NT2/D1 (cell line): ENCODE measurements at regions not wholly inside any gene's neighbourhood (a gene's known extent, or its start where the extent isn't known, plus 50 kb on each side); places are given as distances from the start of the nearest gene placed in this dataset.
"Not testable (repeated sequence)": the region's sequence is repeated elsewhere in the genome, so short reads cannot be mapped to it uniquely, and the experiment has no call there.

Source experiments
- DNase-seq: peaks from one replicate; pipeline ENCODE4 v3.0.0-alpha.2; 2011; ENCODE audit warnings: low read depth, low spot score
- H3K27me3 ChIP-seq: 2 replicates; pipeline ENCODE4 v1.6.0; 2011; ENCODE audit warnings: mild to moderate bottlenecking; ENCODE audit not compliant: insufficient read length, insufficient read depth
- H3K36me3 ChIP-seq: 2 replicates; pipeline ENCODE4 v1.6.1; 2011; ENCODE audit warnings: mild to moderate bottlenecking, low read length, mixed read lengths; ENCODE audit not compliant: insufficient read depth, insufficient read length
- H3K4me1 ChIP-seq: 2 replicates; pipeline ENCODE4 v1.5.1; 2011; ENCODE audit not compliant: insufficient read depth, insufficient read length
- H3K4me3 ChIP-seq: 2 replicates; pipeline ENCODE4 v1.5.1; 2011; ENCODE audit warnings: low read depth; ENCODE audit not compliant: insufficient read length
- H3K9ac ChIP-seq: 2 replicates; pipeline ENCODE4 v1.6.0; 2011; ENCODE audit warnings: low read depth; ENCODE audit not compliant: insufficient read length
- H3K9me3 ChIP-seq: 2 replicates; pipeline ENCODE4 v1.5.1; 2011; ENCODE audit warnings: mild to moderate bottlenecking, low read length; ENCODE audit not compliant: insufficient read depth
- SUZ12 ChIP-seq: IDR thresholded peaks from 2 replicates; pipeline ENCODE4 v1.6.1; 2011; ENCODE audit not compliant: insufficient read length, insufficient read depth; ENCODE audit errors: extremely low read depth
- YY1 ChIP-seq: IDR thresholded peaks from 2 replicates; pipeline ENCODE4 v1.6.1; 2011; ENCODE audit not compliant: insufficient read length, insufficient read depth
- ZNF274 ChIP-seq: IDR thresholded peaks from 2 replicates; pipeline ENCODE4 v1.6.1; 2011; ENCODE audit warnings: mild to moderate bottlenecking, low read depth, low read length

DNA sequence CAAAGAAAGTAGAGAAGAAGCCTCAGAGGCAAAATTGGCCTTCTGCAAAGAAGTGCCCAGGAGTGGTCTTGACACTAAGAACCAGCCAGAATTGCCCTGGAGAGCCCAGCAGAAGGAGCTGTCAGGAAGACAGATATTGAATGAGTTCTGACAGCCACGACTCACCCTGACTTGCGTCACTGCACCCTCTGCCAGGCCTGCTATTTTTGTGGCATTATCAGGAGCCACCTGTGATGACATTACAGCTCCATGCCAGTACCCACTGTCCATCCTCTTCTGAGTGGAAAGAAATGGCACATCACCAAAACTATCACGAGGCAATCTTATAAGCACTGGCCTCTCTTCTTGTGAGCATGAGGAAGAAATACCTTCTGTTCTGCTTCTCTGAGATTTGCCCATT lies 67.7 kb downstream of the SMIM20 start:
- no peak for DNase-seq

GRCh38 chr4:25982962-25983361 lies 68.9 kb downstream of the SMIM20 start:
- Histone ChIP-seq H3K9me3 (no peaks in the 10 kb centered on the region), H3K4me1 (peaks cover 12% of the 10 kb centered on the region), H3K36me3 (no peaks in the 10 kb centered on the region), H3K9ac (no peak overlapping the region), H3K27me3 (no peaks in the 10 kb centered on the region), H3K4me3 (no peak overlapping the region)
- DNase-seq = no peak
- no peak for TF ChIP-seq ZNF274
- TF ChIP-seq SUZ12 = no peak
- no peak for TF ChIP-seq YY1

More for the DNA sequence above, 67.7 kb downstream of the SMIM20 start:
- Histone ChIP-seq H3K9me3 (no peaks in the 10 kb centered on the region), H3K27me3 (no peaks in the 10 kb centered on the region), H3K36me3 (no peaks in the 10 kb centered on the region), H3K4me1 (peaks cover 7% of the 10 kb centered on the region), H3K4me3 (no peak overlapping the region), H3K9ac (no peak overlapping the region)
- TF ChIP-seq SUZ12 = no peak
- no peak for TF ChIP-seq YY1
- no peak for TF ChIP-seq ZNF274

- TF ChIP-seq ZNF274 (no peak), YY1 (no peak), SUZ12 (no peak)
- DNase-seq = no peak
- no peaks in the 10 kb centered on the region for H3K36me3 ChIP-seq
- no peaks in the 10 kb centered on the region for H3K27me3 ChIP-seq
- no peak overlapping the region for H3K4me3 ChIP-seq
- no peaks in the 10 kb centered on the region for H3K9me3 ChIP-seq
- no peak overlapping the region for H3K9ac ChIP-seq
- H3K4me1 ChIP-seq = peaks cover 11% of the 10 kb centered on the region
Observed at GRCh38 chr4:25984266-25984665, 70.2 kb downstream of the SMIM20 start.

GRCh38 chr4:25984796-25985195 lies 70.8 kb downstream of the SMIM20 start:
- TF ChIP-seq ZNF274 = no peak
- Histone ChIP-seq H3K4me1 (peaks cover 11% of the 10 kb centered on the region), H3K9me3 (no peaks in the 10 kb centered on the region), H3K9ac (no peak overlapping the region), H3K4me3 (no peak overlapping the region), H3K36me3 (no peaks in the 10 kb centered on the region), H3K27me3 (no peaks in the 10 kb centered on the region)
- no peak for DNase-seq

- Histone ChIP-seq H3K36me3 (no peaks in the 10 kb centered on the region), H3K9ac (no peak overlapping the region), H3K4me1 (peaks cover 13% of the 10 kb centered on the region), H3K9me3 (no peaks in the 10 kb centered on the region), H3K4me3 (no peak overlapping the region), H3K27me3 (no peaks in the 10 kb centered on the region)
- no peak for TF ChIP-seq ZNF274
- TF ChIP-seq YY1 = no peak
- no peak for TF ChIP-seq SUZ12
- no peak for DNase-seq
Observed at GRCh38 chr4:25986807-25987206, 72.8 kb downstream of the SMIM20 start.

DNA sequence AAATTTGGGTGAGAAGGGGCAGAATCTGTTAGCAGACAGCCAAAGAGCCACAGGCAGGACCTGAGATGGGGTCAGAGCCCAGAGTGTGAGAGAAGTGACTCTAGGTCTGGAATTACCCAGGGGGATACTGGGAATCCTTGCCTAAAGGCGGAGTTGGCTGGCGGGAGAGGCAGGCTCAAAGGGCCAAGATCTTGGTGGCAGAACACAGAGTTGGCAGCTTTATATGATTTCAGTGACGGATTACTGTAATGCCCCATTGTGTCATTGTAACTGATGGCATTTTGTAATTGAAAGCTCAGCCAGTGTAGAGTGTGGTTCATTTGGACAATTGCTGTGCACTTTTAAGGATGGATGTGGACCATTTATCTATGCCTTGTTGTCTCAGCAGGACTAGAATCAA lies 77.3 kb downstream of the SMIM20 start:
- Histone ChIP-seq H3K27me3 (no peaks in the 10 kb centered on the region), H3K9me3 (no peaks in the 10 kb centered on the region), H3K9ac (no peak overlapping the region), H3K4me3 (no peak overlapping the region), H3K4me1 (peaks cover 13% of the 10 kb centered on the region), H3K36me3 (no peaks in the 10 kb centered on the region)
- no peak for TF ChIP-seq ZNF274
- TF ChIP-seq SUZ12 = no peak
- no peak for TF ChIP-seq YY1
- DNase-seq = no peak

DNA sequence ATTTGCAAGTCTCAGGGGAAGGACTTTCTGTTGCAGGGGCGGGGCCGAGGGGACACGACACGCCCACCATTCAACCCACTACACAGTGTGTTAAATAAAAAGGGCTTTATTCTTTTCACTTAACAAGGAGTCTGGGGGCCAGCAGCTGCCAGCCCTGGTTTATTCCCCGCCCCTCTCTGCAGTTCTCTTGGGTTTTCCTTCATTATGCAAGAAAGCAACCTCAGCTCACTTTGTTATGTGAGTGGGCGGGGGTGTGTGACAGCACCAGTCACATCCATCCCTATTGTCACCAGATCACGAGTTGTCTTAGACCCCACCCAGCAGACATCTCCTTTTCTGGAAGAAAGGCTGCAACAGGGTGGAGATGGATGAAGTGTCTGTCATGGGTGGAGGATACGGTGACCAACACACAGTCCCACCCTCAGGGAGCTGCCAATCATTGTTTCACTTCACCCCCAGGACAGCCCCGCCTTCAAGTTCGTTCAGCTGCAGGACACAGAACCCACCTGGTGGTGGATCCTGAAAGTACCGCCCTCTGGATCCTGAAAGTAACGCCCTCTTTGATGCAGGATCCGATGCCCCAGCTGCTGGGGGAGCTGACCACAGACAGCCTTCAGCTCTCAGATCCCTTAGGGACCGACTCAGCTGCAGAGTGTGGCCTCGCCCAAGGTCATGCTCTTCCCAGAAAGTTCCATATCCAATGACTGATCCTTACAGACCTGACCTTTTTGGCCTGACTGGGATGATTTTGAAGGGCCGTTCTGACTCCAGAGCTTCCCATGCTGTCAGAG lies 79.6 kb downstream of the SMIM20 start:
- TF ChIP-seq YY1 = no peak
- no peak for TF ChIP-seq SUZ12
- TF ChIP-seq ZNF274 = no peak
- no peak overlapping the region for H3K9ac ChIP-seq
- no peaks in the 10 kb centered on the region for H3K27me3 ChIP-seq

DNA sequence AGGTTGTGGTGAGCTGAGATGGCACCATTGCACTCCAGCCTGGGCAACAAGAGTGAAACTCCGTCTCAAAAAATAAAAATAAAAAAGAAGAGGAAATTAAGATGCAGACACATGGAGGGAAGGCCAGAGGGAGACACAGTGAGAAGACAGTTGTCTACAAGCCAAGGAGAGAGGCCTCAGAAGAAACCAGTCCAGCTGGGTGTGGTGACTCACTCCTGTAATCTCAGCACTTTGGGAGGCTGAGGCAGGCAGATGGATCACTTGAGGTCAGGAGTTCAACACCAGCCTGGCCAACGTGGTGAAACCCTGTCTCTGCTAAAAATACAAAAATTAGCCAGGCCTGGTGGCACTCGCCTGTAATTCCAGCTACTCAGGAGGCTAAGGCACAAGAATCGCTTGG lies 80.6 kb downstream of the SMIM20 start:
- H3K9ac ChIP-seq, H3K27me3 ChIP-seq, H3K4me3 ChIP-seq: not testable (repeated sequence)

More for the DNA sequence above, 79.6 kb downstream of the SMIM20 start:
- Histone ChIP-seq H3K9me3 (no peaks in the 10 kb centered on the region), H3K4me3 (no peak overlapping the region), H3K4me1 (peaks cover 6% of the 10 kb centered on the region), H3K36me3 (no peaks in the 10 kb centered on the region)
- peak; percentile 94 for DNase-seq

More for the DNA sequence above, 80.6 kb downstream of the SMIM20 start:
- H3K9me3 ChIP-seq, DNase-seq, H3K36me3 ChIP-seq, H3K4me1 ChIP-seq: not testable (repeated sequence)
